Endothelial cell of umbilical vein (primary cell): ENCODE measurements at regions not wholly inside any gene's neighbourhood (a gene's known extent, or its start where the extent isn't known, plus 50 kb on each side); places are given as distances from the start of the nearest gene placed in this dataset.

Source experiments
- BruUV-seq: library from RNA; stranded (reverse); fragments of 400-500 nt; replicated peaks from 2 replicates; lab custom pipeline; 2021; lab: Mats Ljungman, UMichigan
- CTCF ChIA-PET: fragments of 300-600, 350-600 bp; sonication (Branson Sonifier 250); formaldehyde crosslinking; loops from one replicate; lab custom pipeline; 2021; ENCODE audit warnings: antibody characterized with exemption, inconsistent platforms; lab: Charles Lee
- POLR2A ChIA-PET: fragments of 300-600, 350-600 bp; sonication (Branson Sonifier 250); formaldehyde crosslinking; loops from one replicate; lab custom pipeline; 2021; ENCODE audit warnings: antibody characterized with exemption, inconsistent platforms; lab: Charles Lee
- DNase-seq: peaks from one replicate; pipeline ENCODE4 v3.0.0-alpha.2; 2011; ENCODE audit warnings: low read depth, low spot score
- FAIRE-seq: peaks from 2 replicates; lab custom pipeline; 2011; peaks lifted over from hg19 to GRCh38; lab: Jason Lieb, UNC
- H2AFZ ChIP-seq: 2 replicates; pipeline ENCODE4 v1.6.0; 2012; ENCODE audit warnings: low read depth, low read length, control low read depth, inconsistent platforms
- H3K27ac ChIP-seq: 2 replicates; pipeline ENCODE4 v1.5.1; 2011; ENCODE audit warnings: low read depth, mild to moderate bottlenecking, control low read depth, low read length, moderate library complexity; ENCODE audit not compliant: insufficient read depth
- H3K27me3 ChIP-seq, 2 experiments: 2 replicates each; pipeline versions ENCODE4 v1.6.0 to v1.6.1; 2011; ENCODE audit warnings: low read length in 2 of 2, mixed read lengths in 1 of 2; ENCODE audit not compliant: control insufficient read depth in 2 of 2, insufficient read depth in 2 of 2
- H3K36me3 ChIP-seq, 2 experiments: 2 replicates in 1 of 2; 3 replicates in 1 of 2; pipeline ENCODE4 v1.5.1; 2011; ENCODE audit warnings: low read length in 2 of 2, mild to moderate bottlenecking in 1 of 2, moderate library complexity in 1 of 2; ENCODE audit not compliant: control insufficient read depth in 2 of 2, insufficient read depth in 2 of 2; ENCODE audit errors: extremely low read depth in 1 of 2
- H3K4me1 ChIP-seq: 3 replicates; pipeline ENCODE4 v1.5.1; 2011; ENCODE audit warnings: mild to moderate bottlenecking, low read length; ENCODE audit not compliant: control insufficient read depth, insufficient read depth; ENCODE audit errors: extremely low read depth
- H3K4me2 ChIP-seq: 2 replicates; pipeline ENCODE4 v1.6.1; 2011; ENCODE audit warnings: low read length, control low read depth, mixed read lengths; ENCODE audit not compliant: insufficient read depth
- H3K4me3 ChIP-seq, 3 experiments: fragments of 200-600 bp in 1 of 3; sonication (generic), shearing (Covaris generic) in 1 of 3; replicated peaks in 1 of 3; 2 replicates each; pipeline ENCODE4 v1.5.1; 2011 to 2016; ENCODE audit warnings: control low read depth in 3 of 3, low read length in 3 of 3, mild to moderate bottlenecking in 2 of 3, inconsistent platforms in 1 of 3, low read depth in 1 of 3, moderate library complexity in 1 of 3; ENCODE audit not compliant: insufficient read depth in 1 of 3
- H3K79me2 ChIP-seq: 2 replicates; pipeline ENCODE4 v1.6.0; 2012; ENCODE audit warnings: low read length, inconsistent platforms; ENCODE audit not compliant: control insufficient read depth, insufficient read depth
- H3K9ac ChIP-seq: replicated peaks from 2 replicates; pipeline ENCODE3; 2011; ENCODE audit warnings: low read length, control low read depth; ENCODE audit not compliant: insufficient read depth; ENCODE audit errors: extremely low read depth
- H3K9me1 ChIP-seq: replicated peaks from 3 replicates; pipeline ENCODE4 v1.6.0; 2011; ENCODE audit warnings: mild to moderate bottlenecking, low read length; ENCODE audit not compliant: control insufficient read depth, insufficient read depth; ENCODE audit errors: extremely low read depth
- H3K9me3 ChIP-seq: replicated peaks from 2 replicates; pipeline ENCODE4 v1.5.1; 2012; ENCODE audit warnings: low read length, inconsistent platforms; ENCODE audit not compliant: control insufficient read depth, insufficient read depth
- H4K20me1 ChIP-seq: replicated peaks from 2 replicates; pipeline ENCODE3; 2011; ENCODE audit warnings: mild to moderate bottlenecking, low read length; ENCODE audit not compliant: control insufficient read depth, insufficient read depth; ENCODE audit errors: extremely low read depth
- CTCF ChIP-seq, 2 donors: IDR thresholded peaks; 1 replicate in 1 of 2; 2 replicates in 1 of 2; pipeline ENCODE4 v1.5.1; 2011; ENCODE audit warnings: low read length in 2 of 2, mild to moderate bottlenecking in 2 of 2, moderate library complexity in 2 of 2, control low read depth in 1 of 2, inconsistent platforms in 1 of 2, low read depth in 1 of 2; ENCODE audit not compliant: insufficient read depth in 1 of 2; ENCODE audit errors: extremely low read depth in 1 of 2
- EZH2 ChIP-seq: IDR thresholded peaks from 2 replicates; pipeline ENCODE4 v1.6.1; 2012; ENCODE audit warnings: borderline replicate concordance, low read depth, mild to moderate bottlenecking, moderate library complexity, low read length, inconsistent platforms; ENCODE audit not compliant: severe bottlenecking
- GATA2 ChIP-seq: IDR thresholded peaks from 2 replicates; pipeline ENCODE4 v1.7.0; 2011; ENCODE audit warnings: low read depth, mild to moderate bottlenecking, moderate library complexity, mixed read lengths, low read length; ENCODE audit not compliant: insufficient read length, insufficient read depth
- JUN ChIP-seq: IDR thresholded peaks from 2 replicates; pipeline ENCODE4 v1.6.1; 2011; ENCODE audit warnings: borderline replicate concordance, low read depth; ENCODE audit not compliant: insufficient read length, insufficient read depth
- MAX ChIP-seq: IDR thresholded peaks from 2 replicates; pipeline ENCODE4 v1.6.1; 2011; ENCODE audit not compliant: insufficient read depth, insufficient read length
- MYC ChIP-seq: IDR thresholded peaks from one replicate; pipeline ENCODE4 v1.6.1; 2011; ENCODE audit warnings: mild to moderate bottlenecking, low read depth, low read length
- POLR2A ChIP-seq: IDR thresholded peaks from 2 replicates; pipeline ENCODE4 v1.6.1; 2012; ENCODE audit warnings: low read depth, mild to moderate bottlenecking, control low read depth, low read length
- POLR2AphosphoS5 ChIP-seq: IDR thresholded peaks from 2 replicates; pipeline ENCODE4 v1.6.1; 2012; ENCODE audit warnings: low read depth, mild to moderate bottlenecking, control low read depth, low read length, moderate library complexity; ENCODE audit not compliant: insufficient read depth
- dilution Hi-C: fragments of 300-500 bp; cut with MboI; formaldehyde crosslinking; loops from one replicate; pipeline ENCODE4 v1.15.0; 2019; ENCODE audit warnings: low sequenced_read_pairs; ENCODE audit not compliant: extremely low pct_ligation_motif_present
- intact Hi-C: fragments of 100-400 bp; cut with micrococcal nuclease; formaldehyde crosslinking; loops from one replicate; pipeline ENCODE4 v1.10.0; 2022

GRCh38 chr14:27223906-27224305 lies 626.1 kb upstream of the NOVA1 start:
- Histone ChIP-seq H3K4me1 (no peaks in the 10 kb centered on the region), H3K9ac (no peak overlapping the region), H3K36me3 (no peaks in the 10 kb centered on the region), H3K9me1 (no peaks in the 10 kb centered on the region), H3K9me3 (no peaks in the 10 kb centered on the region), H3K27me3 (no peaks in the 10 kb centered on the region), H3K4me2 (no peak overlapping the region), H2AFZ (no peak overlapping the region), H3K79me2 (no peaks in the 10 kb centered on the region), H3K27ac (no peak overlapping the region), H4K20me1 (no peaks in the 10 kb centered on the region), H3K4me3 (no peak overlapping the region)
- ChIA-PET CTCF (no interaction called here), POLR2A (no interaction called here)
- no peak for FAIRE-seq
- dilution Hi-C loops, result no loop called here
- TF ChIP-seq POLR2A (no peak), POLR2AphosphoS5 (no peak), GATA2 (no peak), EZH2 (no peak), CTCF (IDR thresholded peaks at IDR 0.05; ENCODE audit: extremely low read depth in 1 of 2, insufficient read depth in 1 of 2, low read depth in 1 of 2, low read length in 2 of 2) (no peak), JUN (no peak), MAX (no peak), MYC (no peak)
- intact Hi-C loops, result no loop called here
- no peak for DNase-seq
- BruUV-seq, result no TSS peak
